ENCODE measurements at regions not wholly inside any gene's neighbourhood (a gene's known extent, or its start where the extent isn't known, plus 50 kb on each side); places are given as distances from the start of the nearest gene placed in this dataset.
"Not testable (repeated sequence)": the region's sequence is repeated elsewhere in the genome, so short reads cannot be mapped to it uniquely, and the experiment has no call there.

DNA sequence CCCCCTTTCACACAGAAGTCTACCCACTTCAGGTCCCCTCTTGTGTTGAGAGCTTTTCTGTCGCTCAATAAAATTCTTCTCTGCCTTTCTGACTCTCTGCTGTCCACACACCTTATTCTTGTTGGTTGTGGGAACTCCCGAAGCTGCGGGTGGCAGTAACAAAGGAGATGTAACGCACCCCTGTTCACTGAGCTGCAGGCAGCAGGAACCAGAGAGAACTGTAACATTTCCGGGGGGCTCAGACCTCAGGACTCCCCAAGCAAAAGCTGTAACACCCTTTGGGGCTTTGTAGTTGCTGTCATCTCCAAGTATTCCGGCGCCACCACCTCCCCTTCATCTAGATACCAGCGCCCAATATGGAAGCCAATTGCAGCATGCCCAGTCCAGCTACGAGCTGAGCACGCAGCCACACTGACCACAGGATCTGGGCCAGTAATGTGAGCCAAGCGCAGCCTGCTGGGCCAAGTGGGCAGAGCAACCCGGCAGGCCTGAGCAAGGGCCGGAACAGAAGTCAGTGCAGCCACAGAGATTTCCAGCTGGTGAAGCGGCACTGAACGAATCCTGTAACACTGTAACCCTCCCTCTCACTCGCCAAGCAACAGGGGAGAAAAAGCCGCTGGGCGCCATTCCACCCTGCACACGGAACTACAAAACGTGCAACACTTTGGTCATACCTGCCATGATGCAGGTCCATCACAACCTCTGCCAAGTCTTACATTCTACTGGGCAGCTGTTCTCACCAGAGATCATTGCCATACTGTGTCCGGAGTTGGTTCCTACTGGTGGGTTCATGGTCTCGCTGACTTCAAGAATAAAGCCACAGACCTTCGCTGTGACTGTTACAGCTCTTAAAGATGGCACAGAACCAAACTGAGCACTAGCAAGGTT lies 194.3 kb downstream of the SPATA31A6 start:
- DNase-seq (ENCODE audit: low spot score) = not testable (repeated sequence)

DNA sequence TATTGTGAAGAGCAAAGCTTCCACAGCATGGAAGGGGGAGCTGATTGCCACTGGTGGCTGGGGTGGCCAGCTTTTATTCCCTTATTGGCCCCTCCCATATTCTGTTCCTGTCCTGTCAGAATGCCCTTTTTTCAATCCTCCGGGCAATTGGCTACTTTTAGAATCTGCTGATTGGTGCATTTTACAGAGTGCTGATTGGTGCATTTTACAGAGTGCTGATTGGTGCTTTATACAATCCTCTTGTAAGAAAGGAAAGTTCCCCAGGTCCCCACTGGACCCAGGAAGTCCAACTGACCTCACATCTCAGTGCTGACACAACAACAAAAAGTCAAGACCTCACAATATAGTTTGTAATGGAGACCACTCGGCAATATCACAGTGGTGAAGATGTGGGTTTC lies 195.0 kb downstream of the SPATA31A6 start:
- no peak for DNase-seq (ENCODE audit: low spot score)

DNA sequence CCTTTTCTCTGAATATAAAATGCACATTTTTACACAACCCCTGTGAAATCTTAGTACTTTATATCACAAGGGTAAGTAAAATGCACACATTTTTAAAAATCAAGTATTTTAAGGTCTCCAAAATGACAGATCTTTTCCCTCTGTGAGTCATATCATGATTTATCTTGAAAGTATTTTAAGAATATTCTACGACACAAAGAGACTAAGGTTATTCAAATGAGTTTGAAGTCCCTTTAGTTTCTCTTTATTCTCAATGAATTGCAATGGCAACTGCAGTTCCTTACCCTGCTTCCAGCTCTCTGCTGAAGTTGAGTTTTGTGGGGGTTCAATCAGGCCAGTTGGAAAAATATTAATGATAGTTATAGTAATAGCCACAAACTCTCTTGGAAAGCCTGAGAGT lies 196.1 kb downstream of the SPATA31A6 start:
- DNase-seq (ENCODE audit: low spot score) = not testable (repeated sequence)

DNA sequence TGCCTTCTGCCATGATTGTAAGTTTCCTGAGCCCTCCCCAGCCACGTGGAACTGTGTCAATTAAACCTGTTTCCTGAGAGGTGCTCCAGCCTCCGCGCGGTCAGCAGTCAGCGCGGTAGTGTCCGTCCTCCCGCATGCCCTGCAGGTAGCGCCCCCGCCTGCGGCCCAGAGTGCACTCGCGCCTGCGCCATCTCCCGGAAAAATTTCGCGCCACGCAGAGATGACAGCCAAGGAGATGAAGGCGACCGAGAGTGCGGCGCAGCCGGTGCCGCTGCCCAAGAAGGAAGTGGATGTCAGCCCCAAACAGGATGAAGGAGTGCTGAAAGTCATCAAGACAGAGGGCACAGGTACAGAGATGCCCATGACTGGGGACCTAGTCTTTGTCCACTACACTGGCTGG lies 201.1 kb downstream of the SPATA31A6 start:
- DNase-seq (ENCODE audit: low spot score) = not testable (repeated sequence)

DNA sequence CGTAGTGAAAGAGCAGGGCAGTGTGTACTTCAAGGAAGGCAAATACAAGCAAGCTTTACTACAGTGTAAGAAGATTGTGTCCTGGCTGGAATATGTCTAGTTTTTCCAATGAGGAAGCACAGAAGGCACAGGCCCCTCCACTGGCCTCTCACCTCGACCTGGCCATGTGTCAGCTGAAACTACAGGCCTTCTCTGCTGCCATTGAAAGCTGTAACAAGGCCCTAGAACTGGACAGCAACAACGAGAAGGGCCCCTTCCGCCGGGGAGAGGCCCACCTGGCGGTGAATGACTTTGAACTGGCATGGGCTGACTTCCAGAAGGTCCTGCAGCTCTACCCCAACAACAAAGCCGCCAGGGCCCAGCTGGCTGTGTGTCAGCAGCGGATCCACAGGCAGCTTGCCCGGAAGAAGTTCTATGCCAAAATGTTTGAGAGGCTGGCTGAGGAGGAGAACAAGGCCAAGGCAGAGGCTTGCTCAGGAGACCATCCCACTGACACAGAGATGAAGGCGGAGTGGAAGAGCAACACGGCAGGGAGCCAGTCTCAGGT lies 202.2 kb downstream of the SPATA31A6 start:
- not testable (repeated sequence) for DNase-seq (ENCODE audit: low spot score)

DNA sequence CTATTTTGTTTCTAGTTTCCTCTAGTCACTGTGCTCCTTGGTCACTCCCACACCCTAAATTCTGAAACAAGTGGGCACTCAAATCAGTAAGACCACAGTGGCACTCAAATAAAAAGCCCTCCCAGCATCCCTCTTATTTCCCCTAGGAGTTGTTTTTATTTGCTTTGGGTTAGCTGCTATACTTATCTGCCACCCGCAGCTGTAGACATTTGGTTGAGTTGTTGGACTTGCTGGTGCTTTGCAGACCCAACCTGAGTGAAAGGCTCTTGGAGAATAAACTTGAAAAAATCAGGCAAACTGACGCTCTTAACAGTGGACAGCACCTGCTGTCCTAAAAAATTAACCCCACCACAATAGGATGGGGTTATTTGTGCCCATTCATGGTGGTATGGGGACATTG lies 203.0 kb downstream of the SPATA31A6 start:
- no peak for DNase-seq (ENCODE audit: low spot score)

DNA sequence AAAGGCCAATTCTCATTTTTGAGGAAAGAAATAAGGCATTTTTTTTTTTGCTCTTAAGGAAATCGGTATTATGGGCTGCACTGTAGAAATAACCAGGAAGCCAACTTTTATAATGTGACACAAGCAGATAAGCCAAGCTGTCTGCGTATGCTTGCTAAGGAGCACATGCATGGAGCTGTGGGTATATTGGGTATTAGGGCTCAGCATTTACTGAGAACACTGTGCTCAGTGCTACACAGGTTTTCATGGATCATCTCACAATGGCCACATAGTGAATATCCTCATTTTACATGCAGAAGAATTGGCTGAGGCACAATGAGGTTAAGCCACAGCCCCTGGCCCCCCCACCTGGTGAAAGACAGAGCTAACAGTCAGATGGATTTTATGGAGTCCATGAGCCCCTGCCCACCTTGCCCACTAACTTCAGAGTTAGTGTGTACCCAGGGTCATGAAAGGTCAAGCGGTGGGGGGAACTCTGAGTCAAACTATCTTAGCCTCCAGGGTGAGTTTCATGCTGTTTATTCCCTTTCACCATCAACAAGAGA lies 204.8 kb downstream of the SPATA31A6 start:
- DNase-seq (ENCODE audit: low spot score) = no peak

DNA sequence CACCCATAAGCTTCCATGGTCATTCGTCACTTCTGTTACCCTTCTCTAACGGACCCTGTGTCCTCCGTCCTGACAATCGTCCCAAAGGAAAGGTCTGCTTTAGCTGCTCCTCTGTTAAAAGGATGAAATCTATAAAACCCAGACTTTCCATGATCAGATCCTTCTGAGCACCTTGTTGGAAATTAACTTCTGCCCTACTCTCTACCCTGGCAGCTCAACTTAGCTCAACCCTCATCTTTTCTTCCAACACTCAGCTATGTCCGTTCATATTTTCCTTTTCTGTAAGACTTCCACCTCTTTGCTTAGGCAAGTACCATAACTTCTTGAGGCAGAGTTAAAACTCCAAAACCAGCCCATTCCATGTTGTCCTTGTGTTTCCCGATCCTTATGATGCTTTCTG lies 205.4 kb downstream of the SPATA31A6 start:
- no peak for DNase-seq (ENCODE audit: low spot score)

DNA sequence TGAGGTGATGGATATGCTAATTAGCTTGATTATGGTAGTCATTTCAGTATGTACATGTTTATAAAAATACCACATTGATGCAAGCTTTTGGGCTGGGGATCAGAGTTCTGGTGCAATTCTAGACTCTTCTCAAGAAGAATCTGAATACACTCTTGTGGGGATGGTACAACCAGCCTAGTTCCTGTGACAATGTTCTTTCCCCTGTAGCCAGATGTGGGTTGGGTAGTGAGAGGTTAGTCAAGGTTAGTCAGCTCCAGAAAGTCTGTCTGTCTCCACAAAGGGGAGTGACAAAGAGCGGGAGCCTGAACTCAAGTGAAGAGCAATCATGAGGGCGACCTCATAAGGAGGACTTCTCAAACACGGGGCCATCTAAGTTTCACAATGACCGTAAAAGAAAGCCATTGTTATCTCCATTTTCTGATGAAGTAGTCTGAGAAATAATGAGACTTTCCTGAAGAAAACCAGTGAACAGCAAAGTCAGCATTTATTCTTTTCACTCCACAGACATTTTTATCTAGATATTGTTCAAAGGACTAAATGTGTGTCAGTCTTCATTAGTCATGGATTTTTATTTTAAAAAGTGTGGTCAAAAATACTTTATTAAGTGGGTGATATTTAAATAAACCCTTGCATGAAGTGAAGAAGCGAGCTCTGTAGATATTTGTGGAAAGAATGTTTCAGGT lies 209.5 kb downstream of the SPATA31A6 start:
- not testable (repeated sequence) for DNase-seq (ENCODE audit: low spot score)

DNA sequence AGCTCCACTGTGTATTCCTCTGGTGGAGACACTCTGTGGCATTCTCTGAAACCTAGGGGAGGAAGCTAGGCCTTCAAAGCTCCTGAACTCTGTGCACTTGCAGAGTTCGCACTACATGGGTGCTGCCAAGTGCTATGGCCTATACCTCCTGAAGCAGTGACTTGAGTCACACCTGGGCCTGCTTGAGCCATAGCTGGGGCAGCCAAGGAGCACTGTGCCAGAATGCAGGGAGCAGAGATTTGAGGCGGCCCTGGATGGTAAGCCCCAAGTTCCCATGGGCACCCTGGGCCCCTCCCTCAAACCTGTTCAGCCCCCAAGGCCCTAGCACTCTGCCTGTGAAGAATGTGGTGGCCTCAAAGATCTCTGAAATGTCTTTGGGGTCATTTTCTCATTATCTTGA lies 212.9 kb downstream of the SPATA31A6 start:
- no peak for DNase-seq (ENCODE audit: low spot score)

DNA sequence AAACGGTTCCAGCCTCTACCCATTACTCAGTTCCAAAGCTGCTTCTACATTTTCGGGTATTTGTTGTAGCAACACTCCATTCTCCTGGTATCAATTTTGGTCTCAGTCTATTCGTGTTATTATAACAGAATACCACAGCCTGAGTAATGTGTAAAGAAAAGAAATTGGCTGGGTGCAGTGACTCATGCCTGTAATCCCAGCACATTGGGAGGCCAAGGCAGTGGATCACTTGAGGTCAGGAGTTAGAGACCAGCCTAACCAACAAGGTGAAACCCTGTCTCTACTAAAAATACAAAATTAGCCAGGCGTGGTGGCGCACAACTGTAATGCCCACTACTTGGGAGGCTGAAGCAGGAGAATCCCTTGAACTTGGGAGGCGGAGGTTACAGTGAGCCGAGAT lies 213.9 kb downstream of the SPATA31A6 start:
- peak; percentile 15 for DNase-seq (ENCODE audit: low spot score)

DNA sequence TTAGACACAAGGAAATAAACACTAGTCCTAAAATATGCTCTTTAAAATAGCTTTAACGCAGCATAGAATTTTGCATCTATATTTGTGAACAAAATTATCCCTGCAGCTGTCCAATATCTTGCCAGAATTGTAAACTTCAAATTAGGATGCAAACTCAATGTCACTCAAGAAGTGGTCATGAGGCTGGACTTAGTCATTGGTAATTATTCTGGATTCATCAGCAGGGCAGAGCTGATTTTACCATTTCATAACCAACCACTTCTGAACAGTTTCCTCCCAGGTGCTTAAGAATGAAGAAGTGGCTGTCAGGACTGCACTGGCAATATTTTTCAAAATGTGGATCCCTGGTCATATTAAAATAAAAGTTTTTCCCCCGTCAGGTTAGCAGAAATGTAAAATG lies 219.5 kb downstream of the SPATA31A6 start:
- not testable (repeated sequence) for DNase-seq (ENCODE audit: low spot score)

DNA sequence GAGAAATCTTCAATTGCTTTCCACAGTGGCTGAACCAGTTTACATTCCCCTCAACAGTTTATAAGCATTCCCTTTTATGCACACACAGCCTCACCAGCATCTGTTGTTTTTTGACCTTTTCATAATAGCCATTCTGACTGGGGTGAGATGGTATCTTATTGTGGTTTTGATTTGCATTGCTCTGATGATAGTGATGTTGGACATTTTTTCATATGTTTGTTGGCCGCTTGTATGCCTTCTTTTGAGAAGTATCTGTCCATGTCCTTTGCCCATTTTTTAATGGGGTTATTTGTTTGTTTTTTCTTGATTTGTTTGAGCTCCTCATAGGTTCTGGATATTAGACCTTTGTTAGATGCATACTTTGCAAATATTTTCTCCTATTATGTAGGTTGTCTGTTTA lies 226.1 kb downstream of the SPATA31A6 start:
- DNase-seq (ENCODE audit: low spot score) = not testable (repeated sequence)

DNA sequence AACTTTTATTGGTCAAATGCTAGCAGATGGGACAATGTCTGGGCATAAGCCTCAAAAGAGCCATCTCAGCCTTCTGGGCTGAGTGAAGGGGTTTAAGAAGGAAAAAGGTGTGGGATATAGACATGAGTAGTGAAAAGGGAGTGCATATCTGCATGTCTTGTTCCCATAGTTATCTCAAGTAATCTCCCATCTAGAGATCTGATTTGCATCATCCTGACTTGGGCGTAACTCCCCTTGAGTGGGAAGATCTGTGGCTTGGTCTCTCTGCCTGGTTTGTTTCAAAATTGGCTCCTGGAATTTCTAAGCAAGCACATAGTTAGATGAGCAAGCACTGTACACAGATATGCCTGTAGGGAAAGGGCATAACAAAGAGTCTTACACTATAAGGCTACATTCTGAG lies 228.9 kb downstream of the SPATA31A6 start:
- DNase-seq (ENCODE audit: low spot score) = not testable (repeated sequence)

DNA sequence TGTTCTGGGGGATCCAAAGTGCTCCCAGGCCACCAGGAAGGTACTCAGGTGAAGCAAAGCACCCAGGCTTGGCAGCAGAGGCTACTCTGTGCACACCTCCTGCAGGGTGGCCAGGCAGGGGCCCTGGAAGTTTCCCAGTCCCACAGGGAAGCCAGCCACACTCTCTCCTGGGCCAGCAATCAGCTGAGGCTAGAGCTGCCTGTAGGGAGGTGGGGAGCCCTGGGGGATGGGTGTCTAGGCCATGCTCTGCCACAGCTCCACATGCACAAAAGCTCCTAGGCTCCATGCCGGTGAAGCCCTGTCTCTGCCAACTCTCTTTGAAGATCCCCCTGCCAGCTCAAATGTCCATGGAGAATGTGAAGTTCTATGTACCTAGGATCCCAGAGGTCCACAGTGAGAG lies 231.4 kb downstream of the SPATA31A6 start:
- not testable (repeated sequence) for DNase-seq (ENCODE audit: low spot score)

DNA sequence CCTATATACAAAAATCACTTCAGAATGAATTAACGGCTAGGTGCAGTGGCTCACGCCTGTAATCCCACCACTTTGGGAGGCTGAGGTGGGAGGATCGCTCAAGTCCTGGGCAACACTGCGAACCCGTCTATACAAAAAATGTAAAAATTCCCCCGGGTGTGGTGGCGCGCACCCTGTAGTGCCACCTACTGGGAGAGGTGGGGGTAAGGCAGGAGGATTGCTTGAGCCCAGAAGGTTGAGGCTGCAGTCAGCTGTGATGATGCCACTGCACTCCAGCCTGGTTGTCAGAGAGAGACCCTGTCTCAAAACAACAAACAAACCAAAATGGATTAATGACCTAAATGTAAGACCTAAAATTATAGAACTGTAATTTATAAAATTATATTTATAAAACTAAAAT lies 236.2 kb downstream of the SPATA31A6 start:
- not testable (repeated sequence) for DNase-seq (ENCODE audit: low spot score)

DNA sequence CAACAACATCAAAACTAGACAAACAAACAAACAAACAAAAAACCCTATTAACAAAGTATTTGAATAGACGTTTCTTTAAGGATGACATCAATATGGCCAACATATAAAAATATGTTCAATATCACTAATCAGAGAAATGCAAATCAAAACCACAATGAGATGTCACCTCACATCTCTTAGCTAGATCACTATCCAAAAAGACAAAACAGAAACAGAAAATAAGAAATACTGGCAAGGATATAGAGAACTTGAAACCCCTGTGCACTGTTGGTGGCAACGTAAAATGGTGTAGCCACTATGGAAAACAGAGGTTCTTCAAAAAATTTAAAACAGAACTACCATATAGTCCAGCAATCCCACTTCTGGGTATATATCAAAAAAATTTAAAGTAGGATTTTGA lies 236.9 kb downstream of the SPATA31A6 start:
- DNase-seq (ENCODE audit: low spot score) = not testable (repeated sequence)

DNA sequence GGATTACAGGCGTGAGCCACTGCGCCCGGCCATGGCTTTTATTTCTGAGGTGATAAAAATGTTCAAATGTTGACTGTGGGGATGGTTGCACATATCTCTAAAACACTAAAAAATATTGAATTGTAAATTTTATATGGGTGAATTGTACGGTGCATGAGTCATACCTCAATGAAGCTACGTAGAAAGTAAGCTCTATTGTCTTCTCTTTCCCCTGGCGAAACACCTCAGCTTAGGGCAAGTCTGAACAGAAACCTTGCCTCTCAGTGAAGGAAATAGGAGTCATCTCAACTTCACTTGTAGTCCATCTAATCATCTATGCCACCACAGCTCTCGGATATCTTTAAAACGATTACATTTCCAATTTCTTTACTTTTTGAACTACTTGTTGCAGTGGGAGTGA lies 238.2 kb downstream of the SPATA31A6 start:
- not testable (repeated sequence) for DNase-seq (ENCODE audit: low spot score)

DNA sequence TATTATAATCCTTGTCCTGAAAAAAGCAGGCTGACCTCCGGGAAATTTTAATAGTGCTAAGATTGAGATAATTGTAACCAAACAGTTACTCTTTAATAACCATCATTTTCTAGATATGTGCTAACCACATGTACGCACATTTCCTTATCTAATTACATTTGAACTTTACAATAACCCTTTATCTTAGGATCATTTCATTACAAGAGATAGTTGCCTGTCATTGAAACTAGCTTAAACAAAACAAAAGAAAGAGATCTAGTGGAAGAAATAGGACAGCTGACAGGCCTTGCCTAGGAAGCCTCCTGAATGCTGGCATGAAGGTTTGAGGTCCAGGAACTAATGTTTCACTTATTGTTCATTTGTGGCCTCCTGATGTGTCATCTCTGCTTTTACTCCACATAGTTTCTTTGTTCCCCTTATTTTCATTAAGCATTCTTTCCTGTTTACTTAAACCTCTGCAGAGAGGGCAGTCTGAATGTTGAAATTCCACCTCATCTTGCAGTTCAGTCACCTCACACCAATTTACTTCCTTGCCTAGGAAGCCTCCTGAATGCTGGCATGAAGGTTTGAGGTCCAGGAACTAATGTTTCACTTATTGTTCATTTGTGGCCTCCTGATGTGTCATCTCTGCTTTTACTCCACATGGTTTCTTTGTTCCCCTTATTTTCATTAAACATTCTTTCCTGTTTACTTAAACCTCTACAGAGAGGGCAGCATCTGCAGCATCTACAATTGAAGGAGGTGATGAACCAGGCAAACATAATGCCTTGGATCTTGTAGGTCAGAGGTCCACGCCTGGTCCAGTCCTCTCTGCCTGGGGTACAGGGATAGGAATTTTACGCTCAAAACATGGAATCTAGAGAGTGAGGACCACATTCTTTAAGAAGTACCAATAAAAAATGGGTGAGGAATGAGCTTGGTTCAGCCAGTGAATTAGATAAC lies 247.5 kb downstream of the SPATA31A6 start:
- peak; percentile 14 for DNase-seq (ENCODE audit: low spot score)

DNA sequence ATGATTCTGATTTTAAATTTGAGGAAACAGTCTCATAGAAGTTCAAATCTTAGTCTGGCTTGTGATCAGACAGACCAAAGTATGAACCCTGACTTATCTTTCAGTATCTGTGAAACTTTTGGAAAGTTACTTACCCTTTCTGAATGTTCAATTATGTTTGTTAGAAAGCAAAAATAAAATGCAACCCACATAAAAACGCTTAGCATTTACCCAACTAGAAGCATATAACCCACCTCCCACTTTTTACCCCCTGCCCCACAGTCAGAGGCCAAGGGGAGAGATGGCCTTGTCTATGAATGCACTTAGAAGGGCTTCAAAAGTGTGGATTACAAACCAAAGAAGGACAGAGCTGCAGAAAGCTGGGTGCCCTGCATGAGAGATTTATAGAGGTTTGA lies 248.2 kb downstream of the SPATA31A6 start:
- not testable (repeated sequence) for DNase-seq (ENCODE audit: low spot score)

Data from A172 (cell line).